Upper lobe of left lung (tissue), 4 donors: ENCODE measurements at regions not wholly inside any gene's neighbourhood (a gene's known extent, or its start where the extent isn't known, plus 50 kb on each side); places are given as distances from the start of the nearest gene placed in this dataset.
"Not testable (repeated sequence)": the region's sequence is repeated elsewhere in the genome, so short reads cannot be mapped to it uniquely, and the experiment has no call there.

Experiments
- POLR2A ChIP-seq, 4 donors: fragments of 450-650 bp; IDR thresholded peaks; one replicate each; pipeline ENCODE4 v1.5.1; 2016 to 2017; ENCODE audit warnings: antibody characterized with exemption in 4 of 4, mild to moderate bottlenecking in 2 of 4
- POLR2AphosphoS5 ChIP-seq, 2 donors: sonication (generic); formaldehyde crosslinking; IDR thresholded peaks; one replicate each; pipeline ENCODE4 v1.5.1; 2017; ENCODE audit warnings: antibody characterized with exemption in 2 of 2

DNA sequence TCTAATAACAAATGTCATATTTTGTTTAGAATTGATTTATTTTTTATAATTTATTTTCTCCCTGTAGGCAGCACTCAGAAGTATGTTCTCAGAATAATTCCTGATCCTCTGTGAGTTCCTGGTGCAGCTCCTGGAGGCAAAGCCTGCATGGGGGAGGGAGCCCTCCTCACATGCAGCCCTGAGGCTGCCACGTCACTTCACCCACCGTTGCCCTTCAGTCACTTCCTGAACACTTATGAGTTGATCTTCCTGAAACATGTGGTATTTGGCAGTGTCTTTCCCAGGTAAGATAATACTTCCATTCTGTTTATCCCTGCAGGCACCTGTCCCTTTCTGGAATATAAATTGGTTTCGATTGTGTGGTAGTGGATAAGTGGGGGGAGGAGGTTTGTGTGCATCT is 95.9 kb upstream of the GOLGA6L6 start:
- TF ChIP-seq POLR2AphosphoS5, POLR2A (IDR thresholded peaks at IDR 0.05): not testable (repeated sequence)
